ENCODE measurements at regions not wholly inside any gene's neighbourhood (a gene's known extent, or its start where the extent isn't known, plus 50 kb on each side); places are given as distances from the start of the nearest gene placed in this dataset.
A peak's percentile ranks its signal among the peaks of the same experiment; 100 is the strongest.

GRCh38 chr1:229884765-229885164 is 182.3 kb upstream of the GALNT2 start:
- DNase-seq (ENCODE audit: low read depth), result no peak

- DNase-seq (ENCODE audit: low read depth), result no peak
Observed at GRCh38 chr1:229885568-229886495, 181.2 kb upstream of the GALNT2 start.

- no peak for DNase-seq (ENCODE audit: low read depth)
Observed at GRCh38 chr1:229886636-229887035, 180.4 kb upstream of the GALNT2 start.

- DNase-seq (ENCODE audit: low read depth), result peak; percentile 44
Observed at GRCh38 chr1:229887043-229887822, 179.8 kb upstream of the GALNT2 start.

GRCh38 chr1:229888157-229888556 is 178.9 kb upstream of the GALNT2 start:
- DNase-seq (ENCODE audit: low read depth), result no peak

GRCh38 chr1:229888561-229889001 is 178.5 kb upstream of the GALNT2 start:
- DNase-seq (ENCODE audit: low read depth), result no peak

- no peak for DNase-seq (ENCODE audit: low read depth)
Observed at GRCh38 chr1:229889031-229889517, 178.0 kb upstream of the GALNT2 start.

GRCh38 chr1:229891227-229891626 is 175.8 kb upstream of the GALNT2 start:
- DNase-seq (ENCODE audit: low read depth), result no peak

- no peak for DNase-seq (ENCODE audit: low read depth)
Observed at GRCh38 chr1:229892515-229893117, 174.4 kb upstream of the GALNT2 start.

GRCh38 chr1:229893762-229894444 is 173.1 kb upstream of the GALNT2 start:
- DNase-seq (ENCODE audit: low read depth), result peak; percentile 17

GRCh38 chr1:229894532-229894931 is 172.5 kb upstream of the GALNT2 start:
- DNase-seq (ENCODE audit: low read depth), result no peak

GRCh38 chr1:229895605-229896004 is 171.4 kb upstream of the GALNT2 start:
- no peak for DNase-seq (ENCODE audit: low read depth)

- no peak for DNase-seq (ENCODE audit: low read depth)
Observed at GRCh38 chr1:229896306-229896705, 170.7 kb upstream of the GALNT2 start.

- no peak for DNase-seq (ENCODE audit: low read depth)
Observed at GRCh38 chr1:229896861-229897260, 170.2 kb upstream of the GALNT2 start.

GRCh38 chr1:229897501-229897900 is 169.5 kb upstream of the GALNT2 start:
- DNase-seq (ENCODE audit: low read depth), result no peak

GRCh38 chr1:229900220-229900619 is 166.8 kb upstream of the GALNT2 start:
- DNase-seq (ENCODE audit: low read depth), result peak; percentile 20

GRCh38 chr1:229905031-229905545 is 161.9 kb upstream of the GALNT2 start:
- no peak for DNase-seq (ENCODE audit: low read depth)

- no peak for DNase-seq (ENCODE audit: low read depth)
Observed at GRCh38 chr1:229905652-229906051, 161.4 kb upstream of the GALNT2 start.

GRCh38 chr1:229907884-229908638 is 159.0 kb upstream of the GALNT2 start:
- no peak for DNase-seq (ENCODE audit: low read depth)

GRCh38 chr1:229908689-229909088 is 158.3 kb upstream of the GALNT2 start:
- no peak for DNase-seq (ENCODE audit: low read depth)
